ENCODE measurements at regions not wholly inside any gene's neighbourhood (a gene's known extent, or its start where the extent isn't known, plus 50 kb on each side); places are given as distances from the start of the nearest gene placed in this dataset.

GRCh38 chr18:45255197-45255890 is 359.9 kb upstream of the SLC14A2 start:
- Histone ChIP-seq H3K27me3 (ENCODE audit: insufficient read depth, low read length, poor library complexity) (no peaks in the 10 kb centered on the region), H3K4ac (ENCODE audit: low read depth, low read length) (no peak overlapping the region), H3K27ac (ENCODE audit: low read depth, low read length) (no peak overlapping the region), H3K4me3 (ENCODE audit: low read length) (no peak overlapping the region), H3K36me3 (ENCODE audit: control insufficient read depth, insufficient read depth, low read length) (no peaks in the 10 kb centered on the region), H2BK15ac (replicated peaks; ENCODE audit: low read depth) (no peak overlapping the region), H4K5ac (ENCODE audit: low read length) (no peak overlapping the region), H3K4me1 (ENCODE audit: control insufficient read depth, low read depth, low read length) (no peaks in the 10 kb centered on the region), H2BK5ac (ENCODE audit: low read length) (no peak overlapping the region), H2BK120ac (ENCODE audit: low read depth, low read length) (no peak overlapping the region), H4K8ac (ENCODE audit: low read depth, low read length) (no peak overlapping the region), H3K56ac (ENCODE audit: low read length) (no peak overlapping the region), H3K18ac (ENCODE audit: low read length) (no peak overlapping the region), H3K9ac (ENCODE audit: low read length) (no peak overlapping the region), H3K4me2 (ENCODE audit: low read length) (no peak overlapping the region), H3K23ac (ENCODE audit: low read length) (no peak overlapping the region), H3K79me2 (ENCODE audit: control insufficient read depth, insufficient read depth, low read length) (no peaks in the 10 kb centered on the region), H3K79me1 (ENCODE audit: low read length) (no peaks in the 10 kb centered on the region), H2AK5ac (ENCODE audit: low read length) (no peak overlapping the region)
- DNase-seq: peak; percentile 25
- WGBS (ENCODE audit: extremely low coverage, insufficient coverage, low lambda C conversion rate): no CpG with 5 or more reads among the region's 6 CpGs

GRCh38 chr18:45260125-45260524 is 355.2 kb upstream of the SLC14A2 start:
- Histone ChIP-seq H3K56ac (ENCODE audit: low read length) (no peak overlapping the region), H3K9ac (ENCODE audit: low read length) (no peak overlapping the region), H3K36me3 (ENCODE audit: control insufficient read depth, insufficient read depth, low read length) (no peaks in the 10 kb centered on the region), H3K79me1 (ENCODE audit: low read length) (no peaks in the 10 kb centered on the region), H2BK120ac (ENCODE audit: low read depth, low read length) (no peak overlapping the region), H3K27ac (ENCODE audit: low read depth, low read length) (no peak overlapping the region), H2BK5ac (ENCODE audit: low read length) (no peak overlapping the region), H4K8ac (ENCODE audit: low read depth, low read length) (no peak overlapping the region), H3K4me2 (ENCODE audit: low read length) (no peak overlapping the region), H3K23ac (ENCODE audit: low read length) (no peak overlapping the region), H4K5ac (ENCODE audit: low read length) (no peak overlapping the region), H3K79me2 (ENCODE audit: control insufficient read depth, insufficient read depth, low read length) (no peaks in the 10 kb centered on the region), H3K4me3 (ENCODE audit: low read length) (no peak overlapping the region), H3K18ac (ENCODE audit: low read length) (no peak overlapping the region), H3K4me1 (ENCODE audit: control insufficient read depth, low read depth, low read length) (no peaks in the 10 kb centered on the region), H2AK5ac (ENCODE audit: low read length) (no peak overlapping the region), H2BK15ac (replicated peaks; ENCODE audit: low read depth) (no peak overlapping the region), H3K27me3 (ENCODE audit: insufficient read depth, low read length, poor library complexity) (no peaks in the 10 kb centered on the region), H3K4ac (ENCODE audit: low read depth, low read length) (no peak overlapping the region)
- DNase-seq: no peak
- no CpG with 5 or more reads among the region's 1 CpG for whole genome bisulfite sequencing (ENCODE audit: extremely low coverage, insufficient coverage, low lambda C conversion rate)

GRCh38 chr18:45266023-45266422 is 349.3 kb upstream of the SLC14A2 start:
- H3K27me3 ChIP-seq (ENCODE audit: insufficient read depth, low read length, poor library complexity): no peaks in the 10 kb centered on the region
- no peaks in the 10 kb centered on the region for H3K4me1 ChIP-seq (ENCODE audit: control insufficient read depth, low read depth, low read length)
- H3K18ac ChIP-seq (ENCODE audit: low read length): no peak overlapping the region

GRCh38 chr18:45267622-45268021 is 347.7 kb upstream of the SLC14A2 start:
- Histone ChIP-seq H3K79me1 (ENCODE audit: low read length) (no peaks in the 10 kb centered on the region), H3K27ac (ENCODE audit: low read depth, low read length) (no peak overlapping the region), H3K56ac (ENCODE audit: low read length) (no peak overlapping the region), H2BK15ac (replicated peaks; ENCODE audit: low read depth) (no peak overlapping the region), H4K5ac (ENCODE audit: low read length) (no peak overlapping the region), H3K79me2 (ENCODE audit: control insufficient read depth, insufficient read depth, low read length) (no peaks in the 10 kb centered on the region), H2BK120ac (ENCODE audit: low read depth, low read length) (no peak overlapping the region), H3K18ac (ENCODE audit: low read length) (no peak overlapping the region), H3K4me3 (ENCODE audit: low read length) (no peak overlapping the region), H3K36me3 (ENCODE audit: control insufficient read depth, insufficient read depth, low read length) (no peaks in the 10 kb centered on the region), H3K23ac (ENCODE audit: low read length) (no peak overlapping the region), H3K4me2 (ENCODE audit: low read length) (no peak overlapping the region), H2AK5ac (ENCODE audit: low read length) (no peak overlapping the region), H3K4ac (ENCODE audit: low read depth, low read length) (no peak overlapping the region), H3K27me3 (ENCODE audit: insufficient read depth, low read length, poor library complexity) (no peaks in the 10 kb centered on the region), H3K4me1 (ENCODE audit: control insufficient read depth, low read depth, low read length) (no peaks in the 10 kb centered on the region), H3K9ac (ENCODE audit: low read length) (no peak overlapping the region), H2BK5ac (ENCODE audit: low read length) (no peak overlapping the region), H4K8ac (ENCODE audit: low read depth, low read length) (no peak overlapping the region)
- no CpG with 5 or more reads among the region's 1 CpG for WGBS (ENCODE audit: extremely low coverage, insufficient coverage, low lambda C conversion rate)
- DNase-seq: no peak

More at GRCh38 chr18:45266023-45266422, 349.3 kb upstream of the SLC14A2 start:
- H3K56ac ChIP-seq (ENCODE audit: low read length): no peak overlapping the region
- H3K79me2 ChIP-seq (ENCODE audit: control insufficient read depth, insufficient read depth, low read length): no peaks in the 10 kb centered on the region
- H2AK5ac ChIP-seq (ENCODE audit: low read length): no peak overlapping the region
- no peak overlapping the region for H2BK5ac ChIP-seq (ENCODE audit: low read length)
- H3K36me3 ChIP-seq (ENCODE audit: control insufficient read depth, insufficient read depth, low read length): no peaks in the 10 kb centered on the region
- no peak overlapping the region for H3K4me2 ChIP-seq (ENCODE audit: low read length)
- no CpG with 5 or more reads among the region's 3 CpGs for WGBS (ENCODE audit: extremely low coverage, insufficient coverage, low lambda C conversion rate)
- no peak overlapping the region for H2BK120ac ChIP-seq (ENCODE audit: low read depth, low read length)
- no peak for DNase-seq
- no peak overlapping the region for H4K8ac ChIP-seq (ENCODE audit: low read depth, low read length)
- no peak overlapping the region for H3K27ac ChIP-seq (ENCODE audit: low read depth, low read length)
- H3K4ac ChIP-seq (ENCODE audit: low read depth, low read length): no peak overlapping the region
- H4K5ac ChIP-seq (ENCODE audit: low read length): no peak overlapping the region
- H3K79me1 ChIP-seq (ENCODE audit: low read length): no peaks in the 10 kb centered on the region
- H3K4me3 ChIP-seq (ENCODE audit: low read length): no peak overlapping the region
- no peak overlapping the region for H3K9ac ChIP-seq (ENCODE audit: low read length)
- no peak overlapping the region for H2BK15ac ChIP-seq (replicated peaks; ENCODE audit: low read depth)
- H3K23ac ChIP-seq (ENCODE audit: low read length): no peak overlapping the region

GRCh38 chr18:45268583-45268982 is 346.7 kb upstream of the SLC14A2 start:
- no CpG with 5 or more reads among the region's 1 CpG for WGBS (ENCODE audit: extremely low coverage, insufficient coverage, low lambda C conversion rate)
- H3K27ac ChIP-seq (ENCODE audit: low read depth, low read length): no peak overlapping the region
- no peak overlapping the region for H4K8ac ChIP-seq (ENCODE audit: low read depth, low read length)
- no peak overlapping the region for H3K9ac ChIP-seq (ENCODE audit: low read length)
- no peaks in the 10 kb centered on the region for H3K4me1 ChIP-seq (ENCODE audit: control insufficient read depth, low read depth, low read length)
- no peak overlapping the region for H2BK120ac ChIP-seq (ENCODE audit: low read depth, low read length)
- H3K56ac ChIP-seq (ENCODE audit: low read length): no peak overlapping the region
- no peak overlapping the region for H3K4ac ChIP-seq (ENCODE audit: low read depth, low read length)
- no peaks in the 10 kb centered on the region for H3K79me2 ChIP-seq (ENCODE audit: control insufficient read depth, insufficient read depth, low read length)
- no peak overlapping the region for H2BK15ac ChIP-seq (replicated peaks; ENCODE audit: low read depth)
- H3K27me3 ChIP-seq (ENCODE audit: insufficient read depth, low read length, poor library complexity): no peaks in the 10 kb centered on the region
- no peak overlapping the region for H4K5ac ChIP-seq (ENCODE audit: low read length)
- no peak overlapping the region for H3K4me2 ChIP-seq (ENCODE audit: low read length)
- H3K79me1 ChIP-seq (ENCODE audit: low read length): no peaks in the 10 kb centered on the region
- H2BK5ac ChIP-seq (ENCODE audit: low read length): no peak overlapping the region
- H3K36me3 ChIP-seq (ENCODE audit: control insufficient read depth, insufficient read depth, low read length): no peaks in the 10 kb centered on the region
- no peak overlapping the region for H3K23ac ChIP-seq (ENCODE audit: low read length)
- no peak overlapping the region for H2AK5ac ChIP-seq (ENCODE audit: low read length)
- H3K4me3 ChIP-seq (ENCODE audit: low read length): no peak overlapping the region
- no peak overlapping the region for H3K18ac ChIP-seq (ENCODE audit: low read length)
- DNase-seq: no peak

GRCh38 chr18:45270289-45270771 is 344.9 kb upstream of the SLC14A2 start:
- Histone ChIP-seq H3K23ac (ENCODE audit: low read length) (no peak overlapping the region), H2BK5ac (ENCODE audit: low read length) (no peak overlapping the region), H3K18ac (ENCODE audit: low read length) (no peak overlapping the region), H3K56ac (ENCODE audit: low read length) (no peak overlapping the region), H3K4me3 (ENCODE audit: low read length) (no peak overlapping the region), H3K27ac (ENCODE audit: low read depth, low read length) (no peak overlapping the region), H3K79me1 (ENCODE audit: low read length) (no peaks in the 10 kb centered on the region), H3K9ac (ENCODE audit: low read length) (no peak overlapping the region), H3K4ac (ENCODE audit: low read depth, low read length) (no peak overlapping the region), H2BK120ac (ENCODE audit: low read depth, low read length) (no peak overlapping the region), H2BK15ac (replicated peaks; ENCODE audit: low read depth) (no peak overlapping the region), H3K79me2 (ENCODE audit: control insufficient read depth, insufficient read depth, low read length) (no peaks in the 10 kb centered on the region), H3K36me3 (ENCODE audit: control insufficient read depth, insufficient read depth, low read length) (no peaks in the 10 kb centered on the region), H2AK5ac (ENCODE audit: low read length) (no peak overlapping the region), H4K5ac (ENCODE audit: low read length) (no peak overlapping the region), H4K8ac (ENCODE audit: low read depth, low read length) (no peak overlapping the region), H3K4me1 (ENCODE audit: control insufficient read depth, low read depth, low read length) (no peaks in the 10 kb centered on the region), H3K27me3 (ENCODE audit: insufficient read depth, low read length, poor library complexity) (no peaks in the 10 kb centered on the region), H3K4me2 (ENCODE audit: low read length) (no peak overlapping the region)
- DNase-seq: no peak
